WTC11 (cell line): ENCODE measurements at regions not wholly inside any gene's neighbourhood (a gene's known extent, or its start where the extent isn't known, plus 50 kb on each side); places are given as distances from the start of the nearest gene placed in this dataset.
"Not testable (repeated sequence)": the region's sequence is repeated elsewhere in the genome, so short reads cannot be mapped to it uniquely, and the experiment has no call there.

Source experiments
- ATAC-seq: fragments of 200-7000 bp; cut with Tn5 transposase; 2 replicates; pipeline ENCODE4 v1.10.0; 2021; ENCODE audit warnings: mild to moderate bottlenecking, moderate library complexity
- CTCF ChIA-PET: fragments of 300-600 bp; sonication (Branson Sonifier 250); formaldehyde crosslinking; loops from one replicate; lab custom pipeline; 2021; ENCODE audit warnings: antibody characterized with exemption; lab: Charles Lee
- POLR2A ChIA-PET: fragments of 350-600 bp; sonication (Branson Sonifier 250); formaldehyde crosslinking; loops from one replicate; lab custom pipeline; 2021; ENCODE audit warnings: antibody characterized with exemption; lab: Charles Lee
- DNase-seq: peaks from one replicate; pipeline ENCODE4 v3.0.0; 2021; ENCODE audit warnings: low spot score
- H3K27ac Mint-ChIP-seq: 2 replicates; pipeline ENCODE4 v1.8.0; 2021; ENCODE audit warnings: mixed read lengths
- H3K27me3 Mint-ChIP-seq: 2 replicates; pipeline ENCODE4 v1.8.0; 2021; ENCODE audit warnings: low read depth, mild to moderate bottlenecking, moderate library complexity, mixed read lengths
- H3K36me3 Mint-ChIP-seq: 2 replicates; pipeline ENCODE4 v1.8.0; 2021; ENCODE audit warnings: mixed read lengths
- H3K4me1 Mint-ChIP-seq: 2 replicates; pipeline ENCODE4 v1.8.0; 2022; ENCODE audit warnings: mixed read lengths
- H3K4me3 Mint-ChIP-seq: 2 replicates; pipeline ENCODE4 v1.8.0; 2021; ENCODE audit warnings: mild to moderate bottlenecking, moderate library complexity, mixed read lengths
- H3K9me3 Mint-ChIP-seq: 2 replicates; pipeline ENCODE4 v1.8.0; 2021; ENCODE audit warnings: mixed read lengths
- ESRRA ChIP-seq: sonication (generic); formaldehyde crosslinking; IDR thresholded peaks from 2 replicates; pipeline ENCODE4 v1.8.1; 2022; ENCODE audit warnings: mild to moderate bottlenecking, missing genetic modification reagents, borderline replicate concordance
- IRF2 ChIP-seq: sonication (generic); formaldehyde crosslinking; IDR thresholded peaks from 2 replicates; pipeline ENCODE4 v1.8.0; 2022; ENCODE audit warnings: low read depth, missing genetic modification reagents, borderline replicate concordance
- NFE2L1 ChIP-seq: sonication (generic); formaldehyde crosslinking; IDR thresholded peaks from 2 replicates; pipeline ENCODE4 v1.8.1; 2023; ENCODE audit warnings: missing genetic modification reagents
- NR3C1 ChIP-seq: sonication (generic); formaldehyde crosslinking; conservative IDR thresholded peaks from 2 replicates; pipeline ENCODE4 v1.8.1; 2023; ENCODE audit warnings: low read depth, mild to moderate bottlenecking, missing genetic modification reagents
- OVOL2 ChIP-seq: fragments of 250-450 bp; sonication (Bioruptor Pico); IDR thresholded peaks from 2 replicates; pipeline ENCODE4 v1.9.0; 2021; ENCODE audit warnings: mild to moderate bottlenecking, borderline replicate concordance
- SMAD4 ChIP-seq: sonication (generic); formaldehyde crosslinking; IDR thresholded peaks from 2 replicates; pipeline ENCODE4 v1.8.0; 2022; ENCODE audit warnings: mild to moderate bottlenecking, missing genetic modification reagents
- SP1 ChIP-seq: sonication (generic); formaldehyde crosslinking; conservative IDR thresholded peaks from 2 replicates; pipeline ENCODE4 v1.8.1; 2022; ENCODE audit warnings: missing genetic modification reagents
- TCF7 ChIP-seq: sonication (generic); formaldehyde crosslinking; IDR thresholded peaks from 2 replicates; pipeline ENCODE4 v1.8.0; 2022; ENCODE audit warnings: mild to moderate bottlenecking, low read depth, missing genetic modification reagents, moderate library complexity
- ZNF423 ChIP-seq: fragments of 250-450 bp; sonication (Bioruptor Pico); IDR thresholded peaks from 2 replicates; pipeline ENCODE4 v2.1.2; 2022; ENCODE audit warnings: mild to moderate bottlenecking, moderate library complexity
- TF ChIP-seq, protein P1 (sequence below): sonication (generic); formaldehyde crosslinking; IDR thresholded peaks from 2 replicates; pipeline ENCODE4 v1.8.0; 2023; ENCODE audit warnings: missing genetic modification reagents
- TF ChIP-seq, protein P2 (sequence below): sonication (generic); formaldehyde crosslinking; IDR thresholded peaks from 2 replicates; pipeline ENCODE4 v1.8.0; 2022; ENCODE audit warnings: missing genetic modification reagents
- TF ChIP-seq, protein P3 (sequence below): sonication (generic); formaldehyde crosslinking; IDR thresholded peaks from 2 replicates; pipeline ENCODE4 v1.8.1; 2022; ENCODE audit warnings: mild to moderate bottlenecking, moderate library complexity, missing genetic modification reagents
- TF ChIP-seq, protein P4 (sequence below): sonication (generic); formaldehyde crosslinking; IDR thresholded peaks from 2 replicates; pipeline ENCODE4 v1.8.1; 2023; ENCODE audit warnings: mild to moderate bottlenecking, missing genetic modification reagents, borderline replicate concordance
- TF ChIP-seq, protein P5 (sequence below): sonication (generic); formaldehyde crosslinking; IDR thresholded peaks from 2 replicates; pipeline ENCODE4 v1.8.0; 2023; ENCODE audit warnings: mild to moderate bottlenecking, missing genetic modification reagents

DNA sequence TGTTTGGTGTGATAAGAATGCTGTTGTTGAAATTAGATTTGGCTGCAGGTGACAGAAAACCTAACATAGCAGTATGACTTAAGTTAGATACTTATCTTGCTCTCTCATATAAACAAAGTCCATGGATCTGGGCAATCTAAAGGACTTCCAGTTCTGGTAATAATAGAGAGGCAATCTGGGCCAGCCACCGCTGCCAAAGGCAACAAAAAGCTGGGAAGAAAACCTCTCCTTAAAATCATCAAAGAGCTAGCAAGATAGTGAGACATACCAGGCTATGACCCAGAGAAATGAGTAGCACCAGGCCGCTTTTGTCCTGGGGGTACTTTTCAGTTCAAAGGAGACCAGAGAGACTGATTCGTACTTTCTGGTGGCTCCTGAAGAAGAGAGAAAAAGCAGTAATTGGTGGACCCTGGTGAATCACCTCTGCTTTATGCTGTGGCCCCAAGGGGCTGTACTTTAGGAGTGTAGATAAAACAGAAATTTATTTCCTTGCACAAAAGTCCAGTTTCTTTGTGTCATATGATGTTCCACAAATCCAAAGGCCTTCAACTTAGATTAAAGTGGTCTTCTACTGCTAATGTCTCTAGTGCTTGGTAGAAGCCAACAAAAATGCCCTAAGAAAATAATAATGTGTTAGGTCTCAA is 125.4 kb downstream of the TBX19 start:
- Mint-ChIP-seq H3K27ac (no peak overlapping the region), H3K4me1 (no peaks in the 10 kb centered on the region), H3K36me3 (peaks cover 9% of the 10 kb centered on the region; the same call in 1 of the 2 replicates), H3K9me3 (peaks cover 18% of the 10 kb centered on the region), H3K27me3 (no peaks in the 10 kb centered on the region; the same call in 1 of the 2 replicates), H3K4me3 (no peak overlapping the region)
- POLR2A ChIA-PET = interaction anchor here (0.6 kb wide), 1 partner anchor 189 kb away, joined by 3 read pairs; no protein-coding TSS in a partner anchor
- ATAC-seq (no peak), DNase-seq (no peak)
- TF ChIP-seq IRF2 (CRISPR knock-in tag) = no peak
- no peak for TF ChIP-seq TCF7 (CRISPR knock-in tag)
- TF ChIP-seq ZNF423 (CRISPR knock-in tag) = no peak
- TF ChIP-seq, protein P1, sequence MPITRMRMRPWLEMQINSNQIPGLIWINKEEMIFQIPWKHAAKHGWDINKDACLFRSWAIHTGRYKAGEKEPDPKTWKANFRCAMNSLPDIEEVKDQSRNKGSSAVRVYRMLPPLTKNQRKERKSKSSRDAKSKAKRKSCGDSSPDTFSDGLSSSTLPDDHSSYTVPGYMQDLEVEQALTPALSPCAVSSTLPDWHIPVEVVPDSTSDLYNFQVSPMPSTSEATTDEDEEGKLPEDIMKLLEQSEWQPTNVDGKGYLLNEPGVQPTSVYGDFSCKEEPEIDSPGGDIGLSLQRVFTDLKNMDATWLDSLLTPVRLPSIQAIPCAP (CRISPR knock-in tag) = no peak
- TF ChIP-seq, protein P2, sequence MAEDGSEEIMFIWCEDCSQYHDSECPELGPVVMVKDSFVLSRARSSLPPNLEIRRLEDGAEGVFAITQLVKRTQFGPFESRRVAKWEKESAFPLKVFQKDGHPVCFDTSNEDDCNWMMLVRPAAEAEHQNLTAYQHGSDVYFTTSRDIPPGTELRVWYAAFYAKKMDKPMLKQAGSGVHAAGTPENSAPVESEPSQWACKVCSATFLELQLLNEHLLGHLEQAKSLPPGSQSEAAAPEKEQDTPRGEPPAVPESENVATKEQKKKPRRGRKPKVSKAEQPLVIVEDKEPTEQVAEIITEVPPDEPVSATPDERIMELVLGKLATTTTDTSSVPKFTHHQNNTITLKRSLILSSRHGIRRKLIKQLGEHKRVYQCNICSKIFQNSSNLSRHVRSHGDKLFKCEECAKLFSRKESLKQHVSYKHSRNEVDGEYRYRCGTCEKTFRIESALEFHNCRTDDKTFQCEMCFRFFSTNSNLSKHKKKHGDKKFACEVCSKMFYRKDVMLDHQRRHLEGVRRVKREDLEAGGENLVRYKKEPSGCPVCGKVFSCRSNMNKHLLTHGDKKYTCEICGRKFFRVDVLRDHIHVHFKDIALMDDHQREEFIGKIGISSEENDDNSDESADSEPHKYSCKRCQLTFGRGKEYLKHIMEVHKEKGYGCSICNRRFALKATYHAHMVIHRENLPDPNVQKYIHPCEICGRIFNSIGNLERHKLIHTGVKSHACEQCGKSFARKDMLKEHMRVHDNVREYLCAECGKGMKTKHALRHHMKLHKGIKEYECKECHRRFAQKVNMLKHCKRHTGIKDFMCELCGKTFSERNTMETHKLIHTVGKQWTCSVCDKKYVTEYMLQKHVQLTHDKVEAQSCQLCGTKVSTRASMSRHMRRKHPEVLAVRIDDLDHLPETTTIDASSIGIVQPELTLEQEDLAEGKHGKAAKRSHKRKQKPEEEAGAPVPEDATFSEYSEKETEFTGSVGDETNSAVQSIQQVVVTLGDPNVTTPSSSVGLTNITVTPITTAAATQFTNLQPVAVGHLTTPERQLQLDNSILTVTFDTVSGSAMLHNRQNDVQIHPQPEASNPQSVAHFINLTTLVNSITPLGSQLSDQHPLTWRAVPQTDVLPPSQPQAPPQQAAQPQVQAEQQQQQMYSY (CRISPR knock-in tag) = no peak
- TF ChIP-seq SP1 (CRISPR knock-in tag) = no peak
- TF ChIP-seq SMAD4 (CRISPR knock-in tag) = no peak
- CTCF ChIA-PET = no interaction called here

DNA sequence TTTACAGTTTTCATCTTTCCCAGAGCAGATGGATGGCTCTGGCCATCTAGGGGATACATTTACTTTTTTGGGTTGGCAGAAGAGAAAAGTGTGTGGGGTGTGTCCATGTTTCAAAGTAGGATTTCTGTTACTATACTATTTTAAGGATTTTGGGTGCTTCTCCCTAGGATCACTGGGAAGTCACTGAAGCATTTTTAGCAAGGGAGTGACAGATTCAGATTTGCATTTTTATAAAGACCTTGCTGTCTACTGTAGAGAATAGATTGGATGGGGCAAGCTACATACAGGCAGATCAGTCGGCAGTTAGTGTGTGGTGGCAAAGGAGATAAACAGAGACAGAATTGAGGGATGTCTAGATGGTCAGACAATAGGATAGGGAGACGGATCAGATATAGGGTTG is 122.5 kb downstream of the TBX19 start:
- TF ChIP-seq, protein P3, sequence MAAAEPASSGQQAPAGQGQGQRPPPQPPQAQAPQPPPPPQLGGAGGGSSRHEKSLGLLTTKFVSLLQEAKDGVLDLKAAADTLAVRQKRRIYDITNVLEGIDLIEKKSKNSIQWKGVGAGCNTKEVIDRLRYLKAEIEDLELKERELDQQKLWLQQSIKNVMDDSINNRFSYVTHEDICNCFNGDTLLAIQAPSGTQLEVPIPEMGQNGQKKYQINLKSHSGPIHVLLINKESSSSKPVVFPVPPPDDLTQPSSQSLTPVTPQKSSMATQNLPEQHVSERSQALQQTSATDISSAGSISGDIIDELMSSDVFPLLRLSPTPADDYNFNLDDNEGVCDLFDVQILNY (CRISPR knock-in tag) = no peak
- TF ChIP-seq, all 79 proteins: peak for 0
- Mint-ChIP-seq H3K36me3 (no peaks in the 10 kb centered on the region), H3K27ac (no peak overlapping the region), H3K4me3 (no peak overlapping the region), H3K4me1 (peaks cover 8% of the 10 kb centered on the region), H3K27me3 (no peaks in the 10 kb centered on the region; the same call in 1 of the 2 replicates), H3K9me3 (peaks cover 7% of the 10 kb centered on the region)
- DNase-seq = no peak
- no peak for ATAC-seq
- POLR2A ChIA-PET = no interaction called here
- CTCF ChIA-PET = no interaction called here

DNA sequence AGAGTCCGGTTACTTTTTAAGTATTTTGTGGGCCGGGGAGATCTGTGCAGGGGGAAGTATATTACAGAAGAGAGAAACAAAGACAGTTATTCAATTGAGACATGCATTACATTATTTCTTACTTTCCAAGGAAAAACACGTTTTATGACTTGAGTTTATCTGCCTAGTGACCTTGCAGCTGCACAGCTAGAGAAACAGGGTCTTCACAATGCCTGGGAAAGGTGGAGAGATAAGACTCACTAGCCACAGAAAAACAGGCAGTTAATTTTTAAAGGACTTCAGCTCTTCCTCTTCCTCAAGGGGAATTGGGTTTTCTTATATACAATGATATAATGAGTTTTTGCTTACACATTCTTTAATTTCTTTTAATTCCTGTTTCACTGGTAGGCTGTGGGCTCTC is 121.8 kb downstream of the TBX19 start:
- CTCF ChIA-PET, DNase-seq, ATAC-seq, POLR2A ChIA-PET, H3K27me3 Mint-ChIP-seq, H3K36me3 Mint-ChIP-seq, H3K9me3 Mint-ChIP-seq, H3K4me1 Mint-ChIP-seq, H3K27ac Mint-ChIP-seq, H3K4me3 Mint-ChIP-seq: not testable (repeated sequence)

DNA sequence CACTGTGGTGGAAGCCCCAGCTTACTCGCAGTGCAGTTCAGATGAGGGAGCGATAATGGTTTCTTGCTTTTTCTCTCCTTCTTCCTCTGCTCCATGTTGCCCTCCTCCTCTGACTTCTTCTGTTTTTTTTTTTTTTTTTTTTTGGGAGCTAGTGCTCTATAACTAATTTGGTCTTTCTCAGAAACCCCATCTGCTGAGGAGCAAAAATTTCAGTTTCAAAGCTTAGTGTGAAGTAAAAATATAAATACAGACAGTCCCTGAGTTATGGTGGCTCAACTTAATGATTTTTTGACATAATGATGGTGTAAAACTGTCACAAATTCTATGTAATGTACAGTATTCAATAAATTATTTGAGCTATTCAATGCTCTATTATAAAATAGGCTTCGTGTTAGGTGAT is 120.7 kb downstream of the TBX19 start:
- ChIA-PET POLR2A (no interaction called here), CTCF (no interaction called here)
- peaks cover 1% of the 10 kb centered on the region for H3K9me3 Mint-ChIP-seq
- no peaks in the 10 kb centered on the region for H3K36me3 Mint-ChIP-seq
- ATAC-seq = no peak
- no peak overlapping the region for H3K27ac Mint-ChIP-seq
- no peaks in the 10 kb centered on the region for H3K27me3 Mint-ChIP-seq
- no peak overlapping the region for H3K4me3 Mint-ChIP-seq
- peaks cover 8% of the 10 kb centered on the region for H3K4me1 Mint-ChIP-seq
- DNase-seq = no peak
- TF ChIP-seq OVOL2 (CRISPR knock-in tag) (no peak), NFE2L1 (CRISPR knock-in tag) (no peak), NR3C1 (CRISPR knock-in tag) (no peak), ESRRA (CRISPR knock-in tag) (no peak)
- TF ChIP-seq, protein P4, sequence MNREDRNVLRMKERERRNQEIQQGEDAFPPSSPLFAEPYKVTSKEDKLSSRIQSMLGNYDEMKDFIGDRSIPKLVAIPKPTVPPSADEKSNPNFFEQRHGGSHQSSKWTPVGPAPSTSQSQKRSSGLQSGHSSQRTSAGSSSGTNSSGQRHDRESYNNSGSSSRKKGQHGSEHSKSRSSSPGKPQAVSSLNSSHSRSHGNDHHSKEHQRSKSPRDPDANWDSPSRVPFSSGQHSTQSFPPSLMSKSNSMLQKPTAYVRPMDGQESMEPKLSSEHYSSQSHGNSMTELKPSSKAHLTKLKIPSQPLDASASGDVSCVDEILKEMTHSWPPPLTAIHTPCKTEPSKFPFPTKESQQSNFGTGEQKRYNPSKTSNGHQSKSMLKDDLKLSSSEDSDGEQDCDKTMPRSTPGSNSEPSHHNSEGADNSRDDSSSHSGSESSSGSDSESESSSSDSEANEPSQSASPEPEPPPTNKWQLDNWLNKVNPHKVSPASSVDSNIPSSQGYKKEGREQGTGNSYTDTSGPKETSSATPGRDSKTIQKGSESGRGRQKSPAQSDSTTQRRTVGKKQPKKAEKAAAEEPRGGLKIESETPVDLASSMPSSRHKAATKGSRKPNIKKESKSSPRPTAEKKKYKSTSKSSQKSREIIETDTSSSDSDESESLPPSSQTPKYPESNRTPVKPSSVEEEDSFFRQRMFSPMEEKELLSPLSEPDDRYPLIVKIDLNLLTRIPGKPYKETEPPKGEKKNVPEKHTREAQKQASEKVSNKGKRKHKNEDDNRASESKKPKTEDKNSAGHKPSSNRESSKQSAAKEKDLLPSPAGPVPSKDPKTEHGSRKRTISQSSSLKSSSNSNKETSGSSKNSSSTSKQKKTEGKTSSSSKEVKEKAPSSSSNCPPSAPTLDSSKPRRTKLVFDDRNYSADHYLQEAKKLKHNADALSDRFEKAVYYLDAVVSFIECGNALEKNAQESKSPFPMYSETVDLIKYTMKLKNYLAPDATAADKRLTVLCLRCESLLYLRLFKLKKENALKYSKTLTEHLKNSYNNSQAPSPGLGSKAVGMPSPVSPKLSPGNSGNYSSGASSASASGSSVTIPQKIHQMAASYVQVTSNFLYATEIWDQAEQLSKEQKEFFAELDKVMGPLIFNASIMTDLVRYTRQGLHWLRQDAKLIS = no peak
- TF ChIP-seq, protein P5, sequence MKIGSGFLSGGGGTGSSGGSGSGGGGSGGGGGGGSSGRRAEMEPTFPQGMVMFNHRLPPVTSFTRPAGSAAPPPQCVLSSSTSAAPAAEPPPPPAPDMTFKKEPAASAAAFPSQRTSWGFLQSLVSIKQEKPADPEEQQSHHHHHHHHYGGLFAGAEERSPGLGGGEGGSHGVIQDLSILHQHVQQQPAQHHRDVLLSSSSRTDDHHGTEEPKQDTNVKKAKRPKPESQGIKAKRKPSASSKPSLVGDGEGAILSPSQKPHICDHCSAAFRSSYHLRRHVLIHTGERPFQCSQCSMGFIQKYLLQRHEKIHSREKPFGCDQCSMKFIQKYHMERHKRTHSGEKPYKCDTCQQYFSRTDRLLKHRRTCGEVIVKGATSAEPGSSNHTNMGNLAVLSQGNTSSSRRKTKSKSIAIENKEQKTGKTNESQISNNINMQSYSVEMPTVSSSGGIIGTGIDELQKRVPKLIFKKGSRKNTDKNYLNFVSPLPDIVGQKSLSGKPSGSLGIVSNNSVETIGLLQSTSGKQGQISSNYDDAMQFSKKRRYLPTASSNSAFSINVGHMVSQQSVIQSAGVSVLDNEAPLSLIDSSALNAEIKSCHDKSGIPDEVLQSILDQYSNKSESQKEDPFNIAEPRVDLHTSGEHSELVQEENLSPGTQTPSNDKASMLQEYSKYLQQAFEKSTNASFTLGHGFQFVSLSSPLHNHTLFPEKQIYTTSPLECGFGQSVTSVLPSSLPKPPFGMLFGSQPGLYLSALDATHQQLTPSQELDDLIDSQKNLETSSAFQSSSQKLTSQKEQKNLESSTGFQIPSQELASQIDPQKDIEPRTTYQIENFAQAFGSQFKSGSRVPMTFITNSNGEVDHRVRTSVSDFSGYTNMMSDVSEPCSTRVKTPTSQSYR (CRISPR knock-in tag) = no peak
